ENCODE measurements at regions not wholly inside any gene's neighbourhood (a gene's known extent, or its start where the extent isn't known, plus 50 kb on each side); places are given as distances from the start of the nearest gene placed in this dataset.

- intact Hi-C loops (cut with micrococcal nuclease): no loop called here
- H3K9me2 ChIP-seq (ENCODE audit: insufficient read depth): no peaks in the 10 kb centered on the region
- no peaks in the 10 kb centered on the region for H4K20me1 ChIP-seq (ENCODE audit: insufficient read depth)
- H2AFZ ChIP-seq (ENCODE audit: low read depth, low read length, poor library complexity, severe bottlenecking): no peak overlapping the region
- DNase-seq (ENCODE audit: low read depth, low spot score) (no peak), ATAC-seq (0 out of 2 replicates have a peak, but pooled peaks have one; percentile 6)
- H3K36me3 ChIP-seq (ENCODE audit: control insufficient read depth in 1 of 2, insufficient read depth in 2 of 2, low read length in 2 of 2): no peaks in the 10 kb centered on the region
- peak overlapping the region; percentile 79 for H3K27ac ChIP-seq (ENCODE audit: low read depth, low read length)
- H3K9ac ChIP-seq (ENCODE audit: low read length): no peak overlapping the region
- no TSS peak for BruUV-seq (replicated peaks)
- no peaks in the 10 kb centered on the region for H3K79me2 ChIP-seq (ENCODE audit: insufficient read depth, low read length)
- CTCF ChIA-PET: no interaction called here
- peaks cover 8 to 15% of the 10 kb centered on the region in 2 experiments; a peak in 3 of 4 replicates for H3K4me1 ChIP-seq (ENCODE audit: control insufficient read depth in 1 of 2, insufficient read depth in 2 of 2, low read length in 2 of 2)
- H3K4me2 ChIP-seq (ENCODE audit: low read length): no peak overlapping the region
- H3K27me3 ChIP-seq (ENCODE audit: insufficient read depth, low read length): 0 out of 2 replicates have a peak, but pooled peaks cover 4% of the 10 kb centered on the region
- H3K4me3 ChIP-seq (replicated peaks in 1 of 2; ENCODE audit: low read depth in 1 of 2, low read length in 2 of 2): no peak overlapping the region
- RAD21 ChIA-PET (ENCODE audit: low non-redundant PET in 1 of 2, low total read pairs in 2 of 2, uncharacterized antibody in 2 of 2, unreplicated experiment in 2 of 2): no interaction called here
- POLR2A ChIA-PET: interaction anchor here (2.0 kb wide), 1 partner anchor 441 kb away, joined by 7 read pairs; the partner anchor contains the start of gene PIK3R1
- no peaks in the 10 kb centered on the region for H3K9me3 ChIP-seq (ENCODE audit: control insufficient read depth in 1 of 2, insufficient read depth in 1 of 2, low read depth in 1 of 2, low read length in 2 of 2)
- peak; percentile 58 for TF ChIP-seq TCF7L2 (IDR thresholded peaks at IDR 0.05; ENCODE audit: borderline replicate concordance, extremely low read depth, insufficient read depth, insufficient read length)
- TF ChIP-seq CTCF (IDR thresholded peaks at IDR 0.05 in 2 of 3, conservative IDR thresholded peaks at IDR 0.05 in 1 of 3; ENCODE audit: borderline replicate concordance in 1 of 3, insufficient read depth in 1 of 3, low read depth in 2 of 3, low read length in 2 of 3): no peak
Measured at GRCh38 chr5:67774267-67774552, 441.3 kb upstream of the PIK3R1 start.

GRCh38 chr5:67773411-67774266 is 441.9 kb upstream of the PIK3R1 start:
- intact Hi-C loops (cut with micrococcal nuclease): no loop called here
- ChIA-PET POLR2A (interaction anchor here (2.0 kb wide), 1 partner anchor 442 kb away, joined by 7 read pairs; the partner anchor contains the start of gene PIK3R1), RAD21 (ENCODE audit: low non-redundant PET in 1 of 2, low total read pairs in 2 of 2, uncharacterized antibody in 2 of 2, unreplicated experiment in 2 of 2) (no interaction called here), CTCF (no interaction called here)
- no peaks in the 10 kb centered on the region for H3K9me2 ChIP-seq (ENCODE audit: insufficient read depth)
- TSS peak; percentile 82 for BruUV-seq (replicated peaks)
- peak; percentile 77 for ATAC-seq
- peak; percentile 50 for DNase-seq (ENCODE audit: low read depth, low spot score)
- H4K20me1 ChIP-seq (ENCODE audit: insufficient read depth): no peaks in the 10 kb centered on the region
- peaks cover 8 to 15% of the 10 kb centered on the region in 2 experiments; a peak in 3 of 4 replicates for H3K4me1 ChIP-seq (ENCODE audit: control insufficient read depth in 1 of 2, insufficient read depth in 2 of 2, low read length in 2 of 2)
- H3K9ac ChIP-seq (ENCODE audit: low read length): 0 out of 2 replicates have a peak overlapping the region, but pooled peaks have one; percentile 22
- no peak overlapping the region for H2AFZ ChIP-seq (ENCODE audit: low read depth, low read length, poor library complexity, severe bottlenecking)
- no peak overlapping the region for H3K4me3 ChIP-seq (replicated peaks in 1 of 2; ENCODE audit: low read depth in 1 of 2, low read length in 2 of 2)
- H3K79me2 ChIP-seq (ENCODE audit: insufficient read depth, low read length): no peaks in the 10 kb centered on the region
- H3K27me3 ChIP-seq (ENCODE audit: insufficient read depth, low read length): 0 out of 2 replicates have a peak, but pooled peaks cover 4% of the 10 kb centered on the region
- H3K36me3 ChIP-seq (ENCODE audit: control insufficient read depth in 1 of 2, insufficient read depth in 2 of 2, low read length in 2 of 2): no peaks in the 10 kb centered on the region
- H3K4me2 ChIP-seq (ENCODE audit: low read length): peak overlapping the region; percentile 26
- peak overlapping the region; percentile 79 for H3K27ac ChIP-seq (ENCODE audit: low read depth, low read length)
- no peaks in the 10 kb centered on the region for H3K9me3 ChIP-seq (ENCODE audit: control insufficient read depth in 1 of 2, insufficient read depth in 1 of 2, low read depth in 1 of 2, low read length in 2 of 2)
- TF ChIP-seq, protein P1, sequence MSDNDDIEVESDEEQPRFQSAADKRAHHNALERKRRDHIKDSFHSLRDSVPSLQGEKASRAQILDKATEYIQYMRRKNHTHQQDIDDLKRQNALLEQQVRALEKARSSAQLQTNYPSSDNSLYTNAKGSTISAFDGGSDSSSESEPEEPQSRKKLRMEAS (IDR thresholded peaks at IDR 0.05): no peak
- TF ChIP-seq SIN3A (IDR thresholded peaks at IDR 0.05; ENCODE audit: low read depth) (no peak), ZNF274 (IDR thresholded peaks at IDR 0.05; ENCODE audit: low read depth, low read length) (no peak), ZBTB33 (IDR thresholded peaks at IDR 0.05; ENCODE audit: extremely low read depth, insufficient replicate concordance, low read length) (no peak), EZH2 (IDR thresholded peaks at IDR 0.05) (no peak), JUND (IDR thresholded peaks at IDR 0.05) (no peak), REST (IDR thresholded peaks at IDR 0.05; ENCODE audit: low read depth) (no peak), CBX3 (IDR thresholded peaks at IDR 0.05; ENCODE audit: low read depth) (no peak)
